Psoas muscle (tissue), 7 donors: ENCODE measurements at regions not wholly inside any gene's neighbourhood (a gene's known extent, or its start where the extent isn't known, plus 50 kb on each side); places are given as distances from the start of the nearest gene placed in this dataset.
A peak's percentile ranks its signal among the peaks of the same experiment; 100 is the strongest.

Source experiments
- ATAC-seq, 4 donors: fragments of 200-7000 bp; cut with Tn5 transposase; one replicate each; pipeline ENCODE4 v1.9.1; 2020; ENCODE audit warnings: moderate library complexity in 3 of 4, mild to moderate bottlenecking in 2 of 4
- DNase-seq, 2 donors: peaks; one replicate each; pipeline ENCODE4 v3.0.0-alpha.2; 2020
- H3K27ac ChIP-seq: fragments of 200-600 bp; one replicate; pipeline ENCODE4 v1.8.0; 2022
- H3K27me3 ChIP-seq, 3 donors: fragments of 200-600 bp in 1 of 3; one replicate each; pipeline versions ENCODE4 v1.6.1 to v1.8.0; 2013 to 2022; ENCODE audit warnings: low read length in 2 of 3, mild to moderate bottlenecking in 2 of 3, moderate library complexity in 1 of 3; ENCODE audit not compliant: insufficient read depth in 3 of 3
- H3K36me3 ChIP-seq, 2 donors: fragments of 200-600 bp in 1 of 2; one replicate each; pipeline versions ENCODE4 v1.6.1 to v1.8.0; 2013 to 2022; ENCODE audit warnings: low read depth in 1 of 2, mild to moderate bottlenecking in 1 of 2, moderate library complexity in 1 of 2; ENCODE audit not compliant: insufficient read depth in 1 of 2
- H3K4me1 ChIP-seq: fragments of 200-600 bp; one replicate; pipeline ENCODE4 v1.8.0; 2022
- H3K4me3 ChIP-seq: fragments of 200-600 bp; one replicate; pipeline ENCODE4 v1.8.0; 2022; ENCODE audit warnings: mild to moderate bottlenecking
- H3K9me3 ChIP-seq: fragments of 200-600 bp; one replicate; pipeline ENCODE4 v1.8.0; 2022
- WGBS, 3 donors: extraction: QIAGEN DNeasy Blood & Tissue Kit; methylation state at CpG; one replicate each; pipeline versions ENCODE4 v1.1.6 to v1.1.7; 2013; 5-methylcytosine and 5-hydroxymethylcytosine counted together
- intact Hi-C, 2 donors: fragments of 100-400 bp; cut with DNase I; formaldehyde crosslinking; loops; one replicate each; pipeline versions ENCODE4 v1.11.0 to v1.14.2; 2022
- TF ChIP-seq, protein P1 (sequence below): fragments of 200-600 bp; IDR thresholded peaks from one replicate; pipeline ENCODE4 v1.8.0; 2022; ENCODE audit warnings: antibody characterized with exemption
- donor health status: healthy with polysubstance abuse.
- donor health status: DM: no; HTN: no; CAD: no; lungs with moderate emphysema.
- donor health status: Bipolar disorder and iron deficiency.
- donor health status: healthy.
- donor health status: DM: yes; HTN: yes; CAD: no.
- donor health status: DM: no; HTN: no; CAD: no.
- donor health status: DM: yes; HTN: yes; CAD: no.

GRCh38 chr10:61612450-61612849 is 50.3 kb upstream of the CABCOCO1 start:
- H3K36me3 ChIP-seq: no peaks in the 10 kb centered on the region
- no peaks in the 10 kb centered on the region for H3K27me3 ChIP-seq
- no peaks in the 10 kb centered on the region for H3K9me3 ChIP-seq
- H3K4me3 ChIP-seq: no peak overlapping the region
- no peak for ATAC-seq
- H3K4me1 ChIP-seq: no peaks in the 10 kb centered on the region
- DNase-seq: no peak
- H3K27ac ChIP-seq: no peak overlapping the region
- intact Hi-C loops: no loop called here
- WGBS, 3 donors: 25 to 30% (median 29%) methylated on average over 3 of the region's 3 CpGs
- TF ChIP-seq, protein P1, sequence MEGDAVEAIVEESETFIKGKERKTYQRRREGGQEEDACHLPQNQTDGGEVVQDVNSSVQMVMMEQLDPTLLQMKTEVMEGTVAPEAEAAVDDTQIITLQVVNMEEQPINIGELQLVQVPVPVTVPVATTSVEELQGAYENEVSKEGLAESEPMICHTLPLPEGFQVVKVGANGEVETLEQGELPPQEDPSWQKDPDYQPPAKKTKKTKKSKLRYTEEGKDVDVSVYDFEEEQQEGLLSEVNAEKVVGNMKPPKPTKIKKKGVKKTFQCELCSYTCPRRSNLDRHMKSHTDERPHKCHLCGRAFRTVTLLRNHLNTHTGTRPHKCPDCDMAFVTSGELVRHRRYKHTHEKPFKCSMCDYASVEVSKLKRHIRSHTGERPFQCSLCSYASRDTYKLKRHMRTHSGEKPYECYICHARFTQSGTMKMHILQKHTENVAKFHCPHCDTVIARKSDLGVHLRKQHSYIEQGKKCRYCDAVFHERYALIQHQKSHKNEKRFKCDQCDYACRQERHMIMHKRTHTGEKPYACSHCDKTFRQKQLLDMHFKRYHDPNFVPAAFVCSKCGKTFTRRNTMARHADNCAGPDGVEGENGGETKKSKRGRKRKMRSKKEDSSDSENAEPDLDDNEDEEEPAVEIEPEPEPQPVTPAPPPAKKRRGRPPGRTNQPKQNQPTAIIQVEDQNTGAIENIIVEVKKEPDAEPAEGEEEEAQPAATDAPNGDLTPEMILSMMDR: no peak

DNA sequence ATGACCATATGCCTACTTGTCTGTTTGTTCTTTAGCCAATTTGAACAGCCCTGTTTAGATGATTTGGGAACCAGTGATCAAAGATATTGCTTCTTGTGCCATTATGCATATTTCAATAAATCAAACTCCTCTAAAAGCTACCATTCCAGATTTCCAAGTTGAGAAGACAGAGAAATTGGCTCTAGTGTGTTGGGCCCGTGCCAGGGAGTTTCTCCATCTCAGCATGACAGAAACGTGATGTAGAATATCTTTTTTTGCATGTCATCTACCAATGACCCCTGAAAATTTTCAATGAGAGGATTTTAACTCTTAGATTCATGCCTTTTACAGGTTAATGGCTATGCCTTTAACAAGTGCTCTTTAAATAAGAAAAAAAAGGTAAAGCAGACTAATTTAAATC is 50.7 kb upstream of the CABCOCO1 start:
- no peaks in the 10 kb centered on the region for H3K4me1 ChIP-seq
- H3K36me3 ChIP-seq: no peaks in the 10 kb centered on the region
- H3K27ac ChIP-seq: no peak overlapping the region
- intact Hi-C loops: no loop called here
- no peak for ATAC-seq
- H3K9me3 ChIP-seq: no peaks in the 10 kb centered on the region
- no peak overlapping the region for H3K4me3 ChIP-seq
- TF ChIP-seq, protein P1: no peak
- DNase-seq: peak; percentile 12 to 42
- H3K27me3 ChIP-seq: no peaks in the 10 kb centered on the region
- 8 to 19% (median 10%) methylated on average over 2 of the region's 2 CpGs for WGBS, 3 donors

DNA sequence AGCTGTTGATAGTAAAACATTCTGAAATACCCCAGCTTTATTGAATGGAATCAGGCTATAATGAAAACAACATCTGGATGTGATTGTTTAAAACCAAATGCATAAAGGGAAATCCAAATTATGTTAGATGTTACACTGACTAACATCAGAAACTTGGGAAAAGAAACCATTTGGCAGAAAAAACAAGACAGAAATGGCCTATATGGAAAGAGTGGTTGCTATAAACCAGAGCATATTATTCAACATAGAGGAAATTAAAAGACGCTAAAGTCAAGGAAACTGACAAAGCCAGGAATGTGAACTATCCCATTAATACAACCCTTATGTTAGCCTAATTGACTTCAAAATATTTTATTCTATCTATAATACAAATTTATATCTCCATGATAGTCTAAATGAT is 53.0 kb upstream of the CABCOCO1 start:
- no peak for ATAC-seq
- TF ChIP-seq, protein P1: no peak
- Histone ChIP-seq H3K4me3 (no peak overlapping the region), H3K27ac (no peak overlapping the region), H3K36me3 (no peaks in the 10 kb centered on the region), H3K9me3 (no peaks in the 10 kb centered on the region), H3K27me3 (no peaks in the 10 kb centered on the region), H3K4me1 (no peaks in the 10 kb centered on the region)
- 86 to 93% (median 86%) methylated on average over 1 of the region's 1 CpG for WGBS, 3 donors
- intact Hi-C loops: no loop called here
- DNase-seq: no peak

DNA sequence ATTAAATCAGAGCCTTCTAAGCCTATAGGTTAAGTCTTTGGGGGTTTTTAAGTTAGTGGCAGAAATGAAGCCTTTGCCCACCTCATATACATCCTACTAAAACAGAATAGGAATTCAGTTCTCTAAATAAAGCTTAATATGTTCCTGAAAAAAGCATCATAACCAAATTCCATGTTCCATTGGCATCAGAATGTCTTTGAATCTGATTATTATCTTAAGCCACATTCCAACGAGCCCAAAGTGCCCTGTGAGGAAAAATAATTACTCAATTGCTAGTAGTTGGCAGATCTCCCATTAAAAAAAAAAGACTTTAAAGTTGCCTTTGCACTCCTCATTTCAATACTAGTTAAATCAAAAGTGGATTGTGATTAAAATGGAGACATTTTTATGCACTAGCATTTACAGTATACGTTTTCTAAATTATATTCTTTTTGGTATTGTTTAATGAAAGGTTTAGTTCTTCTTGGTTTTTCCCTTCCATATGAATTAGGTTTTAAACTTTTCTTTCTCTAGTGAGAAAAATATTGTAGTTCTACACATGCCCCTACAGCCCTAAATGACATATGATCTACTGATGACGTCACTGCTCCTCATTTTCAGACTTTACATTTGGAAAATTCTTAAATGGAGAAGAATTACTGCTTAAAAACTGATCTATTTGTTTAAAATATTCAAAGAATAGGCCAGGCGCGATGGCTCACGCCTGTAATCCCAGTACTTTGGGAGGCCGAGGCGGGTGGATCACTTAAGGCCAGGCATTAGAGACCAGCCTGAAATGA is 54.3 kb upstream of the CABCOCO1 start:
- DNase-seq: no peak
- intact Hi-C loops: no loop called here
- Histone ChIP-seq H3K4me1 (no peaks in the 10 kb centered on the region), H3K27me3 (no peaks in the 10 kb centered on the region), H3K27ac (no peak overlapping the region), H3K36me3 (no peaks in the 10 kb centered on the region), H3K4me3 (no peak overlapping the region), H3K9me3 (no peaks in the 10 kb centered on the region)
- TF ChIP-seq, protein P1: no peak
- no peak for ATAC-seq
- 84 to 85% (median 85%) methylated on average over 8 of the region's 8 CpGs for WGBS, 3 donors
